OCI-LY1 (cell line): ENCODE measurements at regions not wholly inside any gene's neighbourhood (a gene's known extent, or its start where the extent isn't known, plus 50 kb on each side); places are given as distances from the start of the nearest gene placed in this dataset.

Experiments
- EZH2 ChIP-seq: fragments of 200-600 bp; sonication (generic), shearing (Covaris generic); IDR thresholded peaks from 2 replicates; pipeline ENCODE4 v1.8.0; 2017; ENCODE audit warnings: borderline replicate concordance, mixed run types, mild to moderate bottlenecking, antibody characterized with exemption, low read length, moderate library complexity, mixed read lengths
- TF ChIP-seq, protein P1 (sequence below): fragments of 200-600 bp; sonication (generic), shearing (Covaris generic); IDR thresholded peaks from 2 replicates; pipeline ENCODE4 v1.5.1; 2017; ENCODE audit warnings: mild to moderate bottlenecking, antibody characterized with exemption, low read length, moderate library complexity, mixed read lengths

- TF ChIP-seq, protein P1, sequence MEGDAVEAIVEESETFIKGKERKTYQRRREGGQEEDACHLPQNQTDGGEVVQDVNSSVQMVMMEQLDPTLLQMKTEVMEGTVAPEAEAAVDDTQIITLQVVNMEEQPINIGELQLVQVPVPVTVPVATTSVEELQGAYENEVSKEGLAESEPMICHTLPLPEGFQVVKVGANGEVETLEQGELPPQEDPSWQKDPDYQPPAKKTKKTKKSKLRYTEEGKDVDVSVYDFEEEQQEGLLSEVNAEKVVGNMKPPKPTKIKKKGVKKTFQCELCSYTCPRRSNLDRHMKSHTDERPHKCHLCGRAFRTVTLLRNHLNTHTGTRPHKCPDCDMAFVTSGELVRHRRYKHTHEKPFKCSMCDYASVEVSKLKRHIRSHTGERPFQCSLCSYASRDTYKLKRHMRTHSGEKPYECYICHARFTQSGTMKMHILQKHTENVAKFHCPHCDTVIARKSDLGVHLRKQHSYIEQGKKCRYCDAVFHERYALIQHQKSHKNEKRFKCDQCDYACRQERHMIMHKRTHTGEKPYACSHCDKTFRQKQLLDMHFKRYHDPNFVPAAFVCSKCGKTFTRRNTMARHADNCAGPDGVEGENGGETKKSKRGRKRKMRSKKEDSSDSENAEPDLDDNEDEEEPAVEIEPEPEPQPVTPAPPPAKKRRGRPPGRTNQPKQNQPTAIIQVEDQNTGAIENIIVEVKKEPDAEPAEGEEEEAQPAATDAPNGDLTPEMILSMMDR, result no peak
- TF ChIP-seq EZH2, result no peak
Measured at GRCh38 chr2:205880048-205880447, 197.7 kb downstream of the NRP2 start.
